GM12872 (cell line): ENCODE measurements at regions not wholly inside any gene's neighbourhood (a gene's known extent, or its start where the extent isn't known, plus 50 kb on each side); places are given as distances from the start of the nearest gene placed in this dataset.

Experiments
- TF ChIP-seq, protein P1 (sequence below): IDR thresholded peaks from 3 replicates; pipeline ENCODE4 v1.5.1; 2011; ENCODE audit warnings: low read depth, mild to moderate bottlenecking, low read length, moderate library complexity; ENCODE audit not compliant: insufficient read depth

DNA sequence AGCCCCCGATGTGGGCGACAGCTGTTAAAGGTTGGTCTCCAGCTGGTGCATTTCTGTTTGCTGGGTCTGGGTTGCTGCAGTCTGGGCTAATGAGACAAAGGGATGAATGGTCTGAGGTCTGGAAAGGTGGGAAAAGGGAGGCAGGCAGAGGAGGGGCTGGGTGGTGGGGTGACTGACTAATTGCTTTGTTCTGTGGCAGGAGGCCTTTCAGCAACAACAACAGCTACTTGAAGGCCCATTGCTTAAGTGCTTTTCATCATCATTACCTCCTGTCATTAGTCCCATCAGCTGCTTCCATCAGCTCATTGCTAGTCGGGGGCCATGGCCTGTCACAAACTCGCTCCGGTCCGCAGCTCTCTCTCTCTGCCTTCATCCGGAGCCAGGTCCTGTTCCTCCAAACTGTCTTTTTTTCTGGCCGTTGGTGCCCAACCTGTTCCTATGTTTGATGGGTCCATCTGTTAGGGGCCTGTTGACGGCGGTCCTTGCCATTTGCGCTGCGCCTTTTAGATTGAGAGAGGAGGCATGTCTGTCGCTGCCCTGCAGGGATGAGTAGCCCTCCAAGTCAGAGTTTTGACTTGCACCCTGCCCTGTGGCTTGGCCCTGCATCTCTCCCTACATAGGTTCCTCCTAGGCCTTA is 105.6 kb upstream of the PLXNA2 start:
- TF ChIP-seq, protein P1, sequence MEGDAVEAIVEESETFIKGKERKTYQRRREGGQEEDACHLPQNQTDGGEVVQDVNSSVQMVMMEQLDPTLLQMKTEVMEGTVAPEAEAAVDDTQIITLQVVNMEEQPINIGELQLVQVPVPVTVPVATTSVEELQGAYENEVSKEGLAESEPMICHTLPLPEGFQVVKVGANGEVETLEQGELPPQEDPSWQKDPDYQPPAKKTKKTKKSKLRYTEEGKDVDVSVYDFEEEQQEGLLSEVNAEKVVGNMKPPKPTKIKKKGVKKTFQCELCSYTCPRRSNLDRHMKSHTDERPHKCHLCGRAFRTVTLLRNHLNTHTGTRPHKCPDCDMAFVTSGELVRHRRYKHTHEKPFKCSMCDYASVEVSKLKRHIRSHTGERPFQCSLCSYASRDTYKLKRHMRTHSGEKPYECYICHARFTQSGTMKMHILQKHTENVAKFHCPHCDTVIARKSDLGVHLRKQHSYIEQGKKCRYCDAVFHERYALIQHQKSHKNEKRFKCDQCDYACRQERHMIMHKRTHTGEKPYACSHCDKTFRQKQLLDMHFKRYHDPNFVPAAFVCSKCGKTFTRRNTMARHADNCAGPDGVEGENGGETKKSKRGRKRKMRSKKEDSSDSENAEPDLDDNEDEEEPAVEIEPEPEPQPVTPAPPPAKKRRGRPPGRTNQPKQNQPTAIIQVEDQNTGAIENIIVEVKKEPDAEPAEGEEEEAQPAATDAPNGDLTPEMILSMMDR, result no peak

DNA sequence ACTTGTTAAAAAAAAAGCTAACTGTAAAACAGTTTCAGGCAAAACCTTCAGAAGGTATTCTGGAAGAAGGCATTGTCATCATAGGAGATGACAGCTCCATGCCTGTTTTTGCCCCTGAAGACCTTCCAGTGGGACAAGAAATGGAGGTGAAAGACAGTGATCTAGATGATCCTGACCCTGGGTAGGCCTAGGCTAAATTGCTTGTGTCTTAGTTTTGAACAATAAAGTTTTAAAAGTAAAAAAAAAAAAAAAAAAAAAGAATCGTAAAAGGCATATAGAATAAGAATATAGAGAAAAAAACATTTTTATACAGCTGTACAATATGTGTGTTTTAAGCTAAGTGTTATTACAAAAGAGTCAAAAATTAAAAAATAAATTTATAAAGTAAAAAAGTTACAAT is 106.6 kb upstream of the PLXNA2 start:
- TF ChIP-seq, protein P1, result no peak

DNA sequence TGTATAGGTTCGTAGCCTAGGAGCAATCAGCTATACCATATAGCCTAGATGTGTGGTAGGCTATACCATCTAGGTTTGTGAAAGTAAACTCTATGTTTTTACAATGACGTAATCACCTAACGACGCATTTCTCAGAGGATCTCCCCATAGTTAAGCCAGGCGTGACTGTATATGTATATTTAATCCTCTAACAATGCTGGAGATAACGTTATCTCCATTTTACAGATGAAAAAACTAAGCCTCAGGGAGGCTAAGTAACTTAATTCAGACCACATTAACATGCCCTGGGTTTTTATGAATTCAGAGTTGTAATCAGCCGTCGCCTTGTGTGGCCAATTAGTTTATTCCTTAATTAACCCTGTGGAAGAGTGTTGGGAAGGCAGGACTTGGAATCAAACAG is 107.7 kb upstream of the PLXNA2 start:
- TF ChIP-seq, protein P1, result no peak

DNA sequence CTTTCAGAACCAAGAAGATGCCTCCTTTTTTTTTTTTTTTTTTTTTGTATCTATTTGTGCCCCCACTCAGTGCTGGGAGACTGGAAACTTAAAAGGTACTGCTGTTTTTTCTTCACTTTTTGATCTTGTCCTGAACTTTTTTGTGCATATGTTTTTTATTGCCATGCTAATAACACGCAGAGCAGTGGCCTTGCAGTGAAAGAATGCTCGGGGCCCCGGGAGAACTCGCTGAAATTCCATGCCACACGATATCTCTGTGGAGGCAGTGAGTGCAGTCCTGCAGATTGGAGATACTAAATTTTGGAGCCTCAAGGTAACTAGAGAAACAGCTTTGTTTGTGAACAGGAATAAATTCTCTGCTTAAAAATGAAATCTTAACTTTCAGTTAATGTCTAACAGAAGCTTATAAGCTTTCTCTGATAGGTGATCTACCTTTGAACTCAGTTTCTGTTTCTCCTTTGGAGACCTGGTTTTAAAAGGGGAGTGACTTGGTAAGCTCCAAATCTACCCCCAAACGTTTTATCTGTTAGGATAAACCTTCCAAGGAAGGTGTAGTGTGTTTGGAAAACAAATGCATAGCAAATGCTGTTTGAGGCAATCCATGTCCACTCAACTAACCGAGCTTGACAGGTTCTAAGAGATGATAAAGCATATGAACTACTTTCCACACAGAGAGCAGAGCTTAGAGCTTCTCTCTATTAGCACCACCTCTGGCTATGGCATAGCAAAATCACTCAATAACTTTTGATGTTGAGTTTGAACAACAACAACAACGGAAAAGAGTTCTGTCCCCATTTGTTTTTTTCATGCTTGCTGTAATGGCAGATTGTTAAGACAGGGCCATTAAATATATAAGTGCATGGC is 113.7 kb upstream of the PLXNA2 start:
- TF ChIP-seq, protein P1, result no peak

DNA sequence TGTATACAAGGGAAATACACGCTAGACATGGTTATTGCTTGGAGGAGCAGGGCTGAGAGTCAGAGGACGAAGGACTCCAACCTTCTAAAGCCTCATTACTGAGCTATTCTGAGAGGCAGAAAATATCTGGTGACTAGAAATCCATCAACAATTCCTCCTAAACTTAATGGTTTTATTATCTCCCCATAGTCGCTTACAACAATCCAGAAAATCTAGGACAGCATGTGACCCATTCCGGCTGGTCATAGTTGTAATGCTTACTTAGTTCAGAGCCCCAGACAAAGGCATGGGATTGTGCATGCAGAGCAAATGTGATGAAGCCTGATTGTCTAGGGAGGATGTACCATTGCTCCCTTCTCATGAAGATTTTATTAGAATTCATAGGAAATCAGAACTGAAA is 114.5 kb upstream of the PLXNA2 start:
- TF ChIP-seq, protein P1, result no peak

DNA sequence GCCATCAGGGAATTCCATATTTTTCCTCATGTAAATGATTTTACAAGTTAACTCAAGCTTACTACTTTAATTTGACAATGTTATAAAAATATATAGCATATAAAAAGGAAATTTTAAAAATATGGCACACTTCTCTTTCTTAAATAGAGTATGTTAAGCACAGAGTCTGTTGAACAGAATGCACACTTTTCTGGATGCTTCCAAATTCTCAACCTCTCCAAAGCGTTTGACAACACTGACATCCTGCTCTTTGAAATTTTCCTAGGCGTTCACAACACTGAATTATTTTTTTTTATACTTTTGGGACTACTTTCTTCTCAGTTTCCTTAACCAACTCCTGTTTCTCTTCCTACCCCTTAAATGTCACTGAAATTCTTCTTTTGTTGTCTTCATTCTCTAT is 117.8 kb upstream of the PLXNA2 start:
- TF ChIP-seq, protein P1, result no peak

DNA sequence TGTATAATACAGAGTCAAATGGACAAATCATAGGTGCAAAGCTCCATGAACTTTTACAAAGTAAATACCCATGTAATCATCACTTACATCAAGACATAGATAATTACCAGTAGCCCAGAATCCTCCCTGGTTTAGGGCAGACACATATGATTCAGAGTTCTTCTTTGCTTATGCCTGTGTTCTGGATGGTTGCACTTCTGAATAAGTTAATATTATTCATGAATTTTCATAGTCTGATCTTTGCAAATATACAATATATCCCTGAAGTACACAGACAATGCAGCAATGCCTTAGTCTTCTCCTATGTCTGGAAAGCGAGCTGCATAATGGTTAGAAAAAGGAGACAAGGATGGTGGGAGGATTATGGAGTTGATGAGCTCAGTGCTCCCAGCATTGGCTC is 122.4 kb upstream of the PLXNA2 start:
- TF ChIP-seq, protein P1, result no peak
